Common myeloid progenitor, CD34-positive (primary cell): ENCODE measurements at regions not wholly inside any gene's neighbourhood (a gene's known extent, or its start where the extent isn't known, plus 50 kb on each side); places are given as distances from the start of the nearest gene placed in this dataset.

Source experiments
- CTCF ChIA-PET: fragments of 350-600 bp; sonication (Branson Sonifier 250); formaldehyde crosslinking; loops from one replicate; lab custom pipeline; 2021; ENCODE audit warnings: antibody characterized with exemption; lab: Charles Lee
- POLR2A ChIA-PET: fragments of 350-600 bp; sonication (Branson Sonifier 250); formaldehyde crosslinking; loops from one replicate; lab custom pipeline; 2021; ENCODE audit warnings: antibody characterized with exemption; lab: Charles Lee
- DNase-seq, 3 donors: peaks; one replicate each; pipeline versions ENCODE4 v3.0.0 to v3.0.0-alpha.2; 2013
- H3K27ac ChIP-seq, 2 experiments: 1 replicate in 1 of 2; 2 replicates in 1 of 2; pipeline ENCODE4 v1.7.0; 2013; ENCODE audit warnings: inconsistent platforms in 2 of 2, low read length in 2 of 2, mild to moderate bottlenecking in 2 of 2, low read depth in 1 of 2, moderate library complexity in 1 of 2; ENCODE audit not compliant: severe bottlenecking in 2 of 2, insufficient read depth in 1 of 2, poor library complexity in 1 of 2
- H3K27me3 ChIP-seq, 5 experiments: replicated peaks in 2 of 5; 1 replicate in 3 of 5; 2 replicates in 2 of 5; pipeline versions ENCODE4 v1.6.1 to v1.7.0; 2013; ENCODE audit warnings: low read length in 4 of 5, mild to moderate bottlenecking in 2 of 5, moderate library complexity in 2 of 5, inconsistent platforms in 1 of 5; ENCODE audit not compliant: insufficient read depth in 5 of 5, control insufficient read depth in 4 of 5
- H3K36me3 ChIP-seq, 4 experiments: 1 replicate in 2 of 4; 2 replicates in 2 of 4; pipeline versions ENCODE4 v1.6.1 to v1.7.0; 2013; ENCODE audit warnings: low read length in 3 of 4, control low read depth in 1 of 4, mild to moderate bottlenecking in 1 of 4; ENCODE audit not compliant: control insufficient read depth in 4 of 4, insufficient read depth in 4 of 4
- H3K4me1 ChIP-seq, 4 experiments: 1 replicate in 3 of 4; 2 replicates in 1 of 4; pipeline versions ENCODE4 v1.6.1 to v1.7.1; 2013; ENCODE audit warnings: low read length in 3 of 4, mild to moderate bottlenecking in 3 of 4, control low read depth in 1 of 4, inconsistent platforms in 1 of 4, moderate library complexity in 1 of 4; ENCODE audit not compliant: control insufficient read depth in 4 of 4, insufficient read depth in 4 of 4; ENCODE audit errors: control extremely low read depth in 1 of 4
- H3K4me3 ChIP-seq, 7 experiments: 1 replicate in 4 of 7; 2 replicates in 3 of 7; pipeline versions ENCODE4 v1.5.1 to v1.7.0; 2013; ENCODE audit warnings: mild to moderate bottlenecking in 7 of 7, low read length in 6 of 7, moderate library complexity in 6 of 7, inconsistent platforms in 2 of 7, low read depth in 2 of 7, control low read depth in 1 of 7; ENCODE audit not compliant: insufficient read depth in 4 of 7, control insufficient read depth in 1 of 7; ENCODE audit errors: extremely low read depth in 1 of 7
- H3K9me3 ChIP-seq, 5 experiments: 1 replicate in 4 of 5; 2 replicates in 1 of 5; pipeline versions ENCODE4 v1.6.1 to v1.7.1; 2013; ENCODE audit warnings: low read length in 4 of 5, mild to moderate bottlenecking in 2 of 5, inconsistent platforms in 1 of 5, low read depth in 1 of 5, moderate library complexity in 1 of 5; ENCODE audit not compliant: control insufficient read depth in 4 of 5, insufficient read depth in 2 of 5; ENCODE audit errors: control extremely low read depth in 1 of 5
- WGBS: methylation state at CpG from one replicate; pipeline ENCODE4 v1.1.5; 2013; ENCODE audit not compliant: insufficient coverage; 5-methylcytosine and 5-hydroxymethylcytosine counted together

DNA sequence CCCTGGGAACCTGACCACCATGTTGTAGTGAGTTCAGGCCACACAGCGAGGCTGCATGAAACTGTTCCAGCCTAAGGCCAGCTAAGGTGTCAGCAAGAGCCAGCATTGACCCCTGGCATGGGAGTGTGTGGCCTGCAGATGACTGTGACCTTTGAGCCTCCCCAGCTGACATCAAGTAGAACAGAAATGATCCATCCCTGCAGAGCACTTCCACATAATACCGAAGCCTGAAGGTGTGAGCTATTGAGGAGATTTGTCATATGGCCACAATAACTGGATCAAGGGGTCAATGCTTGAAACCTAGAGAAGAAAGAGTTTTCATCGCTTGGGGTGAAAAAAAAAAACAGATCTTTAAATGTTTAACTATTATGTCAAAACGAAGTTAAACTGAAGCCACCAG lies 207.3 kb upstream of the SOX11 start:
- no peak overlapping the region for H3K4me3 ChIP-seq
- no peaks in the 10 kb centered on the region for H3K4me1 ChIP-seq
- WGBS: 94% methylated on average over 2 of the region's 4 CpGs
- no peak for DNase-seq
- no peak overlapping the region for H3K27ac ChIP-seq
- peaks cover 0 to 3% (median 2%) of the 10 kb centered on the region in 5 experiments for H3K27me3 ChIP-seq
- no peaks in the 10 kb centered on the region for H3K36me3 ChIP-seq
- ChIA-PET CTCF (no interaction called here), POLR2A (no interaction called here)
- no peaks in the 10 kb centered on the region for H3K9me3 ChIP-seq

DNA sequence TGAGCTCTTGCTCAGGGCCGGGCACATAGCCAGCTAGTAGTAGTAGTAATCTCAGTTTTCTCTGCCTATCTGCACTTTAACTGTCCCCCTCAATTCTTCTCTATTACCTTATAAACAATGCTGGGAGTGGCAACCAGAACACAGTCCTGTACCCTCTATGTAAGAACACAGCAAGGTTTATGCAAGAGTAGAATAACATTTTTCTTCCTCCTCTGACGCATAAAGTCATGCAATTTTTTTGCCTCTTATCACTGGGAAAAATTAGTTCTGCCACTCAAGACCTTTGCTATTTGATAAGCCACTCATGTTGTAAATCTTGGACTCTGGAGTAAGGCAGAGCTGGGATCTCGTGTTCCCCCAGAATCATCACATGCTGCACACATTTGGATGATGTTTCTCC lies 200.7 kb upstream of the SOX11 start:
- ChIA-PET CTCF (no interaction called here), POLR2A (no interaction called here)
- H3K36me3 ChIP-seq: no peaks in the 10 kb centered on the region
- no peaks in the 10 kb centered on the region for H3K9me3 ChIP-seq
- WGBS: 83% methylated on average over 1 of the region's 3 CpGs
- H3K27me3 ChIP-seq: no peaks in the 10 kb centered on the region
- no peak for DNase-seq
- H3K4me1 ChIP-seq: no peaks in the 10 kb centered on the region
- no peak overlapping the region for H3K27ac ChIP-seq
- no peak overlapping the region for H3K4me3 ChIP-seq

DNA sequence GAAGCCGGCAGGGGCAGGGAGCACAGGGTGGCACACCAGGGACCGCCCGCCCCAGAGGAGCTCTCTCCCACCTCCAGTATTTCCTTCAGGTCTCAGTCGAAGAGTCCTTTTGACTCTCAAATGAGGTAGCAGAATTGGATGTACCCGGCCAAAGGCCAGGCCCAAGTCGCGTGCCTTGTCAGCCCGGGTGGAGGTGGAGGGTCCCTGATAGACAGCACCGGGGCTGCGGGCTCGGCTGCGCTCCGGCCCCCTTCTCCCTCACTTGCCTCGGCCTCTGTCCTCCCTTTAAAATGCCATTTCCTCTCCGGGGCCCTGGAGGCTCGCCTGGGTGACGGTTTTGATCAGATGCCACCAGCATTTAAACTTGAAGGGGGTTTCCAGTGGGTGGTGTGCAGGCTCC lies 198.9 kb upstream of the SOX11 start:
- POLR2A ChIA-PET: no interaction called here
- no peaks in the 10 kb centered on the region for H3K4me1 ChIP-seq
- H3K4me3 ChIP-seq: no peak overlapping the region

DNA sequence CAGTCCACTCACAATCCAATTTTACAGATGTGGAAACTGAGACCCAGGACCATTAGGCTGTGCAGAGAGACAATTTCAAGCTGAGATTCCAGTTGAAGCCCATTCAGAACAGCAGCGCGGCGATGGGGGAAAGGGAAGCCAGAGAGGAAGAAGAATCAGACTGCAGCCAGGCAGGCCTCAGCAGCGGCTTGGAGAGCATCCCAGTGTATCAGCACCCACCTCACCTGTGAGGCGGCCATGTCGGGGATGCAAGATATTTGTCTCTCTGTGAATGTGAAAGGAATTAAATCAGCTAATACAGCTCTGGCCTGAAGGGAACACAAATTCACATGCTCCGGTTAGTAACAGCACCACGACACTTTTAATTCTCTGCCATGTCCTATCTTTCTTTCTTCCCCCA lies 198.0 kb upstream of the SOX11 start:
- 96% methylated on average over 5 of the region's 8 CpGs for WGBS
- DNase-seq: no peak
- ChIA-PET POLR2A (no interaction called here), CTCF (no interaction called here)
- Histone ChIP-seq H3K27ac (no peak overlapping the region), H3K4me1 (no peaks in the 10 kb centered on the region), H3K36me3 (no peaks in the 10 kb centered on the region), H3K27me3 (no peaks in the 10 kb centered on the region), H3K9me3 (no peaks in the 10 kb centered on the region), H3K4me3 (no peak overlapping the region)

More for the DNA sequence above, 198.9 kb upstream of the SOX11 start:
- no peaks in the 10 kb centered on the region for H3K9me3 ChIP-seq
- H3K36me3 ChIP-seq: no peaks in the 10 kb centered on the region
- no peak for DNase-seq
- no peak overlapping the region for H3K27ac ChIP-seq
- WGBS: 91% methylated on average over 17 of the region's 17 CpGs
- CTCF ChIA-PET: no interaction called here
- no peaks in the 10 kb centered on the region for H3K27me3 ChIP-seq

DNA sequence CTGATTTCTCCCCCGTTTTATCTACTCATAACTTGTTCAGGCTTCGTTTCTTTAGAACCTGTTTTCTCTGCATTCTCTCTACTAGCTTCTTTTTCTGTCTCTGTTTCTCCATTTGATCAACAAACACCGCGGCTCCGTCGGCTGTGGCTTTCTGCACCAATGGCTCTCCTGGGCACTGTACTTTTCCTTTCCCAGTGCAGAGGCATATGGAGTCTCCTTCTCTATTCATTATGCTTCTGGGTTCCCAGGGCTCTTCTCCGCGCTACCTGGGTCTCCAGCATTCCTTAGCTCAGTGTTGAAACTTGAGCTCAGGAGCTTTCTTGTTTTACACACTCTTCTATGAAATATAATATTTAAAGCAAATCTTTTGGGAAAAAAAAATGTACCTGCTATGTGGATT lies 196.6 kb upstream of the SOX11 start:
- ChIA-PET CTCF (no interaction called here), POLR2A (no interaction called here)
- Histone ChIP-seq H3K4me1 (no peaks in the 10 kb centered on the region), H3K4me3 (no peak overlapping the region), H3K27ac (no peak overlapping the region), H3K36me3 (no peaks in the 10 kb centered on the region), H3K27me3 (no peaks in the 10 kb centered on the region), H3K9me3 (no peaks in the 10 kb centered on the region)
- DNase-seq: no peak
- 86% methylated on average over 6 of the region's 8 CpGs for WGBS

DNA sequence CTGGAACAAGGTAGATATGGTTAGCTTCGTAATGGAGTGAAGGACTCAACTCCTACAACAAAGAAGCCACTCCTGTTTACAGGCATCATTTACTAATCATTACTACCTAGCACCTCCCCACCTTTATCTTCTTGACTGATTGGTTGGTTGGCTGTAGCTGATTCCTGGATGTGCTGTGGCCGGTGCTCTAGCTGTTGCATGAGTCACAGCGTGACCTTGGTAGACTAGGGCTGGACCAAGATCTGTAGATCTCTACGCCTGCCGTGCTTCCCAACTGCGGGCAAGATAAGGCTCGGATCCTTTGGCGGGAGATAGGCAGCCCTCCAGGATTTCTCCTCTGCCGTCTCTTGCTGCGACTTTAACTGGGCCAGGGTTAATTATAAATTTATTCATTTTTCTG lies 194.3 kb upstream of the SOX11 start:
- H3K4me1 ChIP-seq: no peaks in the 10 kb centered on the region
- H3K27me3 ChIP-seq: no peaks in the 10 kb centered on the region
- 100% methylated on average over 8 of the region's 10 CpGs for WGBS
- ChIA-PET POLR2A (no interaction called here), CTCF (no interaction called here)
- no peak for DNase-seq
- no peak overlapping the region for H3K27ac ChIP-seq
- H3K9me3 ChIP-seq: no peaks in the 10 kb centered on the region
- H3K4me3 ChIP-seq: no peak overlapping the region
- H3K36me3 ChIP-seq: no peaks in the 10 kb centered on the region

DNA sequence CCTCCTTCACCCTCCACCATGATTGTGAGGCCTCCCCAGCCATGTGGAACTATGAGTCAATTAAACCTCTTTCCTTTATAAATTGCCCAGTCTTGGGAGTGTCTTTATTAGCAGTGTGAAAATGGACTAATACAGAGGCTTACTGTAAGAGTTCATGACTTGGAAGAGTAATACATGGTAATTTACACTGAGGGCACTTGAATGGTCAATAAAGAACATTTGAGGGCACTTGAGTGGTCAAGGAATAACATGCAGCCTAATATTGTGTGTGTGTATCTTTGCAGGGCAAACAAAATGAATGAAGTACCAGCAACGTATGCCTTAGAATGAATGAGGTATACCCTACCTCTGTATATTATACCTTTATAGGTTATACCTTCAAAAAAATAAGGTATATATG lies 190.4 kb upstream of the SOX11 start:
- no CpG with 5 or more reads among the region's 1 CpG for WGBS
- POLR2A ChIA-PET: no interaction called here
- no peaks in the 10 kb centered on the region for H3K4me1 ChIP-seq
- no peaks in the 10 kb centered on the region for H3K36me3 ChIP-seq
- H3K27me3 ChIP-seq: no peaks in the 10 kb centered on the region
- DNase-seq: no peak
- H3K4me3 ChIP-seq: no peak overlapping the region
- no peak overlapping the region for H3K27ac ChIP-seq
- CTCF ChIA-PET: no interaction called here
- no peaks in the 10 kb centered on the region for H3K9me3 ChIP-seq
